ENCODE measurements at regions not wholly inside any gene's neighbourhood (a gene's known extent, or its start where the extent isn't known, plus 50 kb on each side); places are given as distances from the start of the nearest gene placed in this dataset.

DNA sequence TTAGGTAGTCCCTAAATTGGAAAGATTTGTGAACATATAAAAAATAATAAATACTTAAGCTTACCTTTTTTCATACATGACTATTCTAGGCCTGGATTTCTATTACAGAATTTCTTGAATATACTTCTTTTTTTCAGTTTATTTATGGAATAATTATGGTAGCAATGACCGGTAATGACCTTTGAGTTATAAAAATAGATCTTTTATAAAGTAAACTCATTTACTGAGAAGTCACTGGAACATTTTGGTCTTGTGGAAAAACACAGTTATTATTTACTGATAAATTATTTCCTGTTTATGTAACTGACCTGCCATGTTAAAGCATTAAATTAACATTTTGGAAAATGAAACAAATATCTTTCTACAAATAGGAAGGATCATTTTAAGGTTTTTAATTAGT is 80.4 kb upstream of the RASGEF1B start:
- Histone ChIP-seq H3K4me1 (no peaks in the 10 kb centered on the region), H3K27ac (no peak overlapping the region), H3K36me3 (no peaks in the 10 kb centered on the region), H3K9me3 (replicated peaks) (no peaks in the 10 kb centered on the region), H3K4me3 (no peak overlapping the region), H3K27me3 (peaks cover 13% of the 10 kb centered on the region)
- no peak for DNase-seq

DNA sequence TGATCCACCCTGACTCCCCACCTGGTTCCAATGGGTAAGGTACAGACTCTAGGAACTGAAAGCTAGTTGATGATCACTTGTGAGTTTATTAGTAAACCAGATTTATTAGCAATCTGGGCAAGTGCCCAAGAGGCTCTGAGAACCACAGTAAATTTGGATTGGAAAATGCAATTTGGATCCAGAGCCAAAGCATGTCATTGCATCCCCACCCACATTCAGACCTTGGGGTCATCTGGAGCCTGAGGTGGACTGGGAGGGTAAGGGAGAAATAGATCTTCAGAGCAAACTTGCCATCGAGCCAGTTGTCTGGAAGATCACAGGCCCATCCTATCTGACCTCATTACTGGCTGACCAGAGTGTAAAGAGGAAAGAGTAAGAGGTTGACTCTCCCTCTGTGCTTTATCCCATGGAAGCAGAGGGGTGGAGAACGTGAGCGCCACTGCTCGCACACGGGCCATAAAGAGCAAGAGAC is 78.7 kb upstream of the RASGEF1B start:
- Histone ChIP-seq H3K27me3 (peaks cover 13% of the 10 kb centered on the region), H3K27ac (no peak overlapping the region), H3K9me3 (replicated peaks) (no peaks in the 10 kb centered on the region), H3K36me3 (no peaks in the 10 kb centered on the region), H3K4me3 (no peak overlapping the region), H3K4me1 (no peaks in the 10 kb centered on the region)
- DNase-seq = no peak

DNA sequence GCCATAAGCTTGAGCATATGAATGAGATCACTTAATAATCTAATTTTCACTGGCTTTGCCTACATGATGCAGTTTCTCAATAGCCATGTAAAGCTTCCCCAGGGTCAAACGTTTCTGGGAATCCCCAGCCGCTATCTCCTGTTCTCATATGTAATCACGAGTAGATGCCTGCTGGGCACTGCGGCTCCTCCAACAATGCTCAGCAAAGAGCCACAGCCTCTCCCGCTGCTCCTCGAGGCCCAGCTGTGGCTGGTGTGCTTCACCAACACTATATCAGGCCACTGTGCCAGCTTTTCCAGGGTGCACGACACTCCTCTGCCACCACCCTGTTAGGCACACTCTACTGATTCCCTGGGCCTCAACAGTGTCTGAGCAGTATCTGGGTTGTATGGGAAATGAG is 78.3 kb upstream of the RASGEF1B start:
- H3K4me3 ChIP-seq = no peak overlapping the region
- H3K27me3 ChIP-seq = peaks cover 13% of the 10 kb centered on the region
- H3K4me1 ChIP-seq = no peaks in the 10 kb centered on the region
- no peaks in the 10 kb centered on the region for H3K36me3 ChIP-seq
- DNase-seq = no peak
- H3K27ac ChIP-seq = no peak overlapping the region
- H3K9me3 ChIP-seq (replicated peaks) = no peaks in the 10 kb centered on the region

DNA sequence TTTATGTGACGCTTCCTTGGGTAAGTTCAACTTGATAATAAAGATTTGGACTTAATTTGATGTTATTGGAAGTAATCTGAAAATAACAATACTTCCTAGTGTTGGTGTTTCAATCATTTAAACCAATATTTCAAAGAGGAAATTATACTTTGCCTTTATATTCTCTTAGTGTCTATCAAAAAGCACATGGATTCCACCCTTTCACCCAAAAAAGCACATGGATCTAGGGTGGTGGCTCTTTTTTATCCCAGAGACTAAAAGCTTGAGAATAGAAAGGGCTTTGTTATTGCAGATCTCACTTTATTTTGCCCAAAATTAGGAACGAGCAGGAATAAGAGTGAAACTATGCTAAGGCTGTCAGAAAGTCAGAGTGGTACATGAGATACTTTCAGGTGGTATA is 75.1 kb upstream of the RASGEF1B start:
- Histone ChIP-seq H3K4me3 (no peak overlapping the region), H3K36me3 (no peaks in the 10 kb centered on the region), H3K27me3 (peaks cover 11% of the 10 kb centered on the region; the same call in 1 of the 2 replicates), H3K27ac (no peak overlapping the region), H3K4me1 (no peaks in the 10 kb centered on the region), H3K9me3 (replicated peaks) (no peaks in the 10 kb centered on the region)
- DNase-seq = no peak

DNA sequence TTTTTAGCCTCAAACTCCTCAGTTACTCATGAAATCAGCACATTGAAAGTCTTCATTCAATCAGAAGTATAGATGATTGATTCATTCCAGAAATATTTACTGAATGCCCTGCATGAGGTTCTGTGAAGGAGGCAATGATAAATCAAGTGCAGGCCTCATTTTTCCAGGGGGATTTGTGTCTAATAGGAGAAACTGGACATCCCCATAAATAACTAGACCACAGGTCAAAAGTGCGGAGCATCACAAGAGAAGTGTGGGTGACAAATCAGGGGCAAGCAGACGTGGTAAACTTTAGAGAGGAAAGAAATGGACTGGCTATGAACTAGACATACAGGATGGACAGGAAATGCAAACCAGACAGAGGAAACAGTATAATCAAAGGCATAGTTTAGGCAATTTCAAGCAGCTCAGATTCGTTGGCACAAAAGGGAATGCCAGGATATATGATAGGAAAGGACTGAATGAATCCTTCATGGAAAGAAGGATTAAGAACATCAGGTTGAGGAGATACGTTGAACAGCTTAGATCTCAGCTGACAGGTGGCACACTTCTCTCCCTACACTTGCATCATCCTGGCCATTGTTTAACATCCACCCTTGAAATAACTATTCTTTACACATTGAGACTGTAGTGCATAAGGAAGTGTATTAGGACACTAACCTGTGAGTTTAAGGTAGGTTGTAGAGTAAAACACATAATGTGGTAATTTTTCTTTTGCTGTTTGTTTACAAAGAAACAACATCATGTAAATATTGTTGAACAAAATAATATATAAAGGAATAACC is 69.6 kb upstream of the RASGEF1B start:
- H3K4me3 ChIP-seq = no peak overlapping the region
- no peaks in the 10 kb centered on the region for H3K4me1 ChIP-seq
- no peaks in the 10 kb centered on the region for H3K27me3 ChIP-seq
- no peak for DNase-seq
- no peaks in the 10 kb centered on the region for H3K9me3 ChIP-seq (replicated peaks)
- no peaks in the 10 kb centered on the region for H3K36me3 ChIP-seq
- no peak overlapping the region for H3K27ac ChIP-seq

DNA sequence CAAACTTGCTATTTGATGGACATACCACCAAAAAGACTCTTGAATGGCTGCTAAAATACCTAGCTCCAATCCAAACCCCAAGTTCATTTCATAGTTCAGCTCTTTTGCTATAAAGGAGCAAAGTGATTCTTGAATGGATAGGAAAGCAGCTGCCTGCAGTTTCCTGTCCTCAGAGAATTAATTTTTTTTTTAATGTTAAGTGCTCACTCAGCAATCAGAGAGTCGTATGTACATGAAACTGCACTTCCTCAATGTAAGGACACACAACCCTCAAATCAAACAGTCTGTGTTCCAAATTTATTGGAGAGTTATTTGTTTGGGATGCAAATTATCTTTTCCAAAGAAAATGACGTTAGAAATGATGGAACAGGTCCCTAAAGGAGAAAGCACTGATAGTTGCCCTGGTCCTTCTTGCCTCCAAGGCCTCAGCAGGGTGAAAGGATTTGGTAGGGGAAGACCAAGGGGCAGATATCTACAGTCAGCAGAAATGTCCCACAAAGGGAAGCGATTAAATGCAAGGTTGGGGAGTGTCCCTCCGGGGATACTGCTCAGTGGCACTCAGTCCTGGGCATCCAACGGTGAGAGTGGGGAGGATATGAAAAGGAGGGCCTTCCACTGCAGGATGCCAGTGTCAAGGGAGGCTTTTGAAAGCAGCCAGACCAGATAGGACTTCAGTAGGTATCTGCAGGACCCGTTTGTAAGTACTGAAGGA is 67.2 kb upstream of the RASGEF1B start:
- Histone ChIP-seq H3K4me1 (no peaks in the 10 kb centered on the region), H3K9me3 (replicated peaks) (no peaks in the 10 kb centered on the region), H3K4me3 (no peak overlapping the region), H3K36me3 (no peaks in the 10 kb centered on the region), H3K27me3 (no peaks in the 10 kb centered on the region), H3K27ac (no peak overlapping the region)
- no peak for DNase-seq

DNA sequence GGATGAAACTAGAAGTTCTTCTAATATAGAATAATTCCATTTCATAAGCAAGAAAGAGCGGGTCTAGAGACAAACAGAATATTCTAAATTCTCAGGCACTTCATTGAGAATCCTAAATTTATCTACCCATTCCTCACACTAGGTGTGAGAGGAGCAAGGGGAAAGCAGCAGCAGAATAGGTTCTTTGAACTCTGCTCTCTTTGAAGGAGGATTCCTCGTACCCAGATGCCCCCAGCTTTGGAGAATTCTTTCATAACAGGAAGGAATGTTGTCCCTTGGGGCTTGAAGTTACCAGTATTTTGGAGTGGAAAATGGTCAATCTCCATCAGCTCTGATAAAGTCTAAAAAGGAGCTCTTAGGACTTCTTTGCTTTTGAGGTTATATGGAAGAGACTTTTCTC is 59.7 kb upstream of the RASGEF1B start:
- no peak for DNase-seq
- Histone ChIP-seq H3K27me3 (no peaks in the 10 kb centered on the region), H3K4me3 (no peak overlapping the region), H3K36me3 (no peaks in the 10 kb centered on the region), H3K4me1 (no peaks in the 10 kb centered on the region), H3K9me3 (replicated peaks) (no peaks in the 10 kb centered on the region), H3K27ac (no peak overlapping the region)

DNA sequence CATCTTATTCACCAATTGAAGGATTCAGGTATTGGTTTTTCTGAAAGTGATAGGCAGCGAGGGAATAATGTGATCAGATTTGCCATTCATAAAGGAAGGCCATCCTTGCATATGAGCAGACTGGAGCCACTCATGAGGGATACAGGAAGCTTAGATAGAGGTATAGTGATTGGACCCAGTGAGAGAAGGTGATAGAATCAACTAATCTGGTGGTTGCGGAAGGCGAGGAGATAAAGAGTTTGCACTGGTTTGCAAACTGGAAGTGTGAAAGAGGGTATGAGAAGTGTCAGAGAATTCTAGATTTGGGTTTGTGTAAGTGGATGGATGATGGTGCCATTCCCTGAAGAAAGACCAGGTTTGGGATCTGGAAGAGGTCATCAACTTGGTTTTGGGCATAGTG is 57.3 kb upstream of the RASGEF1B start:
- H3K27ac ChIP-seq = no peak overlapping the region
- DNase-seq = no peak

DNA sequence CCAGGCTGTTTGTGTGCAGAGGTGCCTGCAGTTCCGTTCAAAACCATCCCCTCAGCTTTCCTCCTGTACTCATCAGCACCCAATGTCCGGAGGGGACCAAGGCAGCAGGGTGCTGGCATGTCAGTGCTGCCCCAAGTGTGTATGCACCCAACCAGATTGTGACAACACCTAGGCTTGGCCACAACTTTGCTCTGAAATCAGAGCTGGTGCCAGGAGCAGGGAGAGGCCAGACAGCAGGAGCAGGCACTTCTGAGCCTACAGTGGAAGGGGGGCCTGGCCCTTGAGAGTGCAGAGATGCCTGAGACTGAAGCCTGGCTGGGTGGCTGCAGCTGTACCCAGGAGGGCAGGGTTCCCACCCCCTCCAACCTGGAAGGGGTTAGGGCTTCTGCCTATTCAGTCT is 56.5 kb upstream of the RASGEF1B start:
- Histone ChIP-seq H3K27ac (no peak overlapping the region), H3K9me3 (replicated peaks) (no peaks in the 10 kb centered on the region), H3K27me3 (no peaks in the 10 kb centered on the region), H3K4me3 (no peak overlapping the region), H3K36me3 (no peaks in the 10 kb centered on the region), H3K4me1 (no peaks in the 10 kb centered on the region)
- no peak for DNase-seq

More for the DNA sequence above, 57.3 kb upstream of the RASGEF1B start:
- Histone ChIP-seq H3K4me1 (no peaks in the 10 kb centered on the region), H3K9me3 (replicated peaks) (no peaks in the 10 kb centered on the region), H3K4me3 (no peak overlapping the region), H3K36me3 (no peaks in the 10 kb centered on the region), H3K27me3 (no peaks in the 10 kb centered on the region)

DNA sequence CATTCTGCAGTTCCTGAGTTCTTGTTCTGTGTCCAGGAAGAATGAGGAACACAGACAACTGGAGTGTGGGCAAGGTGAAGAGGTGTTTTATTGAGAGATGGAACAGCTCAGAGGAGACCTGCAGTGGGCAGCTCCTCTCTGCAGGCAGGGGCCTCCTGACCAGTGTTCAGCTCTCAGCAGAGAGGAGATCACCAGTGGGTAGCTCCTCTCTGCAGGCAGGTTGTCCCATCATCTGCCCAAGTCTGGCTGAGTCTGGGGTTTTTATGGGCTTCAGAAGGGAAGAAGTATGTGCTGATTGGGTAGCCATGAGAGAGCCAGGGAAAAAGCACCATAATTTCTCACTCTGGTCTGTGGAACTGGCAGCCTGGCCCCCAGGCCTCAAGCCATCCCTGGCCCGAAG is 56.0 kb upstream of the RASGEF1B start:
- DNase-seq = no peak
- no peaks in the 10 kb centered on the region for H3K27me3 ChIP-seq
- no peak overlapping the region for H3K27ac ChIP-seq
- no peak overlapping the region for H3K4me3 ChIP-seq
- no peaks in the 10 kb centered on the region for H3K4me1 ChIP-seq
- no peaks in the 10 kb centered on the region for H3K36me3 ChIP-seq
- no peaks in the 10 kb centered on the region for H3K9me3 ChIP-seq (replicated peaks)

DNA sequence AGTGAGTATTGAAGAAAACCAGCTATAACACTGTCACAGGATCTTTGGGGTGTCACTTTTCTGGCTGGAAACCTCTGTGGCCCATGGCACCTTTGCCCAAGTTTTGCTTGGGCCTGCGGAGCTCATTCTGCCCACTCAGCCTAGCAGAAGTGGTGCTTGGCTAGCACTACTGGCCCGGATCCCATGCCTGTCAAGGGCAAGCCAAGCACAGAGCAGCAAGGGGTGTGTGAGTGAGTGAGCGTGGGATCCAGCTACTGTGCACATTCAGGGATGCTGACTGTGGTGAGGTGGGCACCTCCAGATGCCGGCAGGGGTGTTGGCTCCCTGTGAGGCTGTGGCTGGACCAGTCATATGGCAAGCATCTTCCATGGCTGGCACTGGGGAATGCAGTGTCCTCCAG is 55.4 kb upstream of the RASGEF1B start:
- H3K4me1 ChIP-seq = no peaks in the 10 kb centered on the region
- no peak overlapping the region for H3K27ac ChIP-seq
- H3K27me3 ChIP-seq = no peaks in the 10 kb centered on the region
- H3K4me3 ChIP-seq = no peak overlapping the region
- no peaks in the 10 kb centered on the region for H3K9me3 ChIP-seq (replicated peaks)
- H3K36me3 ChIP-seq = no peaks in the 10 kb centered on the region
- DNase-seq = no peak

DNA sequence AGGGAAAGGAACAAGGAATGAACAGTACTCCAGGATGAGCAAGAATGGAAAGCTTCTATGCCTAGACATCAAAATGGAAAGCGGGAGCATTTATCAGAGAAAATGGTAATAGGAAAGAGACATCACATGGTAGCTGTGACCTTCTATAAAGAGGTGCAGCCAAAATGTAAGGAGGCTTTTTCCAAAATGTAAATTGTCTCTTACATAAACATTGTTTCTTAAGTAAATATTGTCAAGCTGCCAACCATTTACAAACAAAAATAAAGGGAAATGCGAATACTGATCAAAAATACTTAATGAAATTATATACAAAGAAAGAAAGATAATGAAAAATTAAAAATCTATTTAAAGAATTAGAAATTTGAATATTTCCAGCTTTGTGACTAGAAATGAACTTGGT is 55.0 kb upstream of the RASGEF1B start:
- Histone ChIP-seq H3K9me3 (replicated peaks) (no peaks in the 10 kb centered on the region), H3K27ac (no peak overlapping the region), H3K27me3 (no peaks in the 10 kb centered on the region), H3K36me3 (no peaks in the 10 kb centered on the region), H3K4me3 (no peak overlapping the region), H3K4me1 (no peaks in the 10 kb centered on the region)
- no peak for DNase-seq

DNA sequence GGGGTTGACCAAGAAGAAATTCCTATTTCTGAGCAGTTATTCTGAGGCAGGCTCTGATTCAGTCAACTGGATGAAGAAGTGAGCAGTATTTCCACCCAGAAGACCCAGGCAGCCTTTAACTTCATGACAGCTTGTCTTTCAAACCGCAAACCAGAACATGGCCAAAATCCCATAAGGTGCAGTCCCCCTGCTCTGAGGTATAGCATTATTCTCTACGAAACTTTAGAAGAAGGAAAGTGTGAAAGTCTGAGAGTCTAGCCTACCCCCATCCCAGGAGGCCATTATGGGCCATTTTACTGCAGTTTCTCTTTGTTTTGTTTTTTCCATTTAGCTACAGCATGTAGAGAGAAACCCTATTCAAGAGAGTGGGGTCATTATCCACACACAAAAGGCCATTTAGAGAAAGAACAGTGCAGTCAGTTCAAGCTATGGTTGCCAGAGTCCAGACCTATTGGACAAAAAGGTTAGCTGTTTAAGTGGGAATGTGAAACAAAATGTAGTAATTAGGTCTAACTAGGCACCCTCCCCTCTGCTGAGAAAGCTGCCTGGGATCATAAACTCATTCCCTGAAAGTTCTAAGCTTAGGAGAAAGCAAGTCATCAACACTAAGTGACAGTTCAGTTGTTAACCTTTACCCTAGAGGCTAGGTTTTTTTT is 52.1 kb upstream of the RASGEF1B start:
- no peak for DNase-seq
- no peaks in the 10 kb centered on the region for H3K9me3 ChIP-seq (replicated peaks)
- no peaks in the 10 kb centered on the region for H3K4me1 ChIP-seq
- H3K4me3 ChIP-seq = no peak overlapping the region
- H3K27me3 ChIP-seq = no peaks in the 10 kb centered on the region
- H3K27ac ChIP-seq = no peak overlapping the region
- H3K36me3 ChIP-seq = no peaks in the 10 kb centered on the region

DNA sequence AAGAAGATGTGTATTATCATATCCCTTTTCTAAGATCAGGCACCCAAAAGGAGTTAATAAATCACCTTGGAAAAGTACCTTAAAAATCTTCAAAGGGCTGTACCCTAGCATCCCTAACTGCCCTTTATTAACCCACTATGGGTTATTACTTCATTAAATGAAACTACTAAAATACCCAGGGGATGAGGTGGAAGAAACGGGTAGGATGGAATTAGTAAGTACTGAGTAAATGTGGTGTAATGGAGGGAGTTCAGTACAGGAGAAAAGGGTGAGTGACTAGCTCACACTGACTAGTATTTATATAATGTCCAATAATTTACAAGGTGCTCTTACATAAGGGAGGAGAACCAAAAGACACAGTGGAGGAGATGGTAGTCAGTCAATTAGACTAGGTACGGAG is 51.0 kb upstream of the RASGEF1B start:
- Histone ChIP-seq H3K36me3 (no peaks in the 10 kb centered on the region), H3K27me3 (no peaks in the 10 kb centered on the region), H3K27ac (no peak overlapping the region), H3K4me1 (no peaks in the 10 kb centered on the region), H3K9me3 (replicated peaks) (no peaks in the 10 kb centered on the region), H3K4me3 (no peak overlapping the region)
- DNase-seq = no peak

DNA sequence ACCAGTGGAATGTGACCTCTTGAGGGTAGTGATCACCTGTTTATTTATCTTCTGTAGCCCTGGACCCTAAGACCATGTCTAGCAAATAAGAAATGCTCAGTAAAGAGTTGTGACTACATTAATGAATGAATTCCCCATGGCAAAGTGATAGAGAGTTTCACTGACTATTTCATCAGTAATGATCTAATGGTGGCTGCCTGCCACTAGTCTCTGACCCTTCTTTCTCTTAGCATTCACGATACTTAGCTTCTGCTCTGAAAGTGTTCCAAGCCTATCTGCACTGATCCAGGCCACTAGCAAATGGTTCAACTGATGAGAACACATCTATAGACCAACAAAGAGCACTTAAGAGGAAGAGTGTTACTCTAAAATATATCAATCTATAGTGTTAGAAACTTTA is 50.0 kb upstream of the RASGEF1B start:
- Histone ChIP-seq H3K27me3 (no peaks in the 10 kb centered on the region), H3K9me3 (replicated peaks) (no peaks in the 10 kb centered on the region), H3K27ac (no peak overlapping the region), H3K4me3 (no peak overlapping the region), H3K36me3 (no peaks in the 10 kb centered on the region), H3K4me1 (no peaks in the 10 kb centered on the region)
- DNase-seq = no peak
